Occipital lobe (tissue), 1 donor: ENCODE measurements at regions not wholly inside any gene's neighbourhood (a gene's known extent, or its start where the extent isn't known, plus 50 kb on each side); places are given as distances from the start of the nearest gene placed in this dataset.
"Not testable (repeated sequence)": the region's sequence is repeated elsewhere in the genome, so short reads cannot be mapped to it uniquely, and the experiment has no call there.

ENCODE experiments used
- DNase-seq: peaks from one replicate; lab custom pipeline; 2025; lab: John Stamatoyannopoulos, UW

DNA sequence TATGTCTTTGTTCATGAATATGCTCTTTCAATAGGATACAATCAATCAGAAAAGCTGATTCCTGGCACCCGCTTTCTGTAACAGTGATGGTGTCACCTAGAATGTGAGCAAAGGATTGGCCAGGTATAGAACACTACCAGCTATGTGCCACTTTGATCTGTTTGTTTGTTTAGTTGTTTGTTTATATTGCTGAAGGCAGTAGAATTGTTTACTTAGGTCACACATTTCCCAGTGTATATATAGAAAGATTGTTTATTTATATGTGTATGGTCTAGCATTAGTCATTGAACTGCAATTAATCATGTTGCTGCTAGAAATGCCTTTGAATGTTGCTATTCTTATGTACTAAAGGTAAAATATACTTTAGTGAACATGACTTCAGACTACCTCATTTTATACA is 1678.6 kb upstream of the CELF4 start:
- DNase-seq, result no peak

DNA sequence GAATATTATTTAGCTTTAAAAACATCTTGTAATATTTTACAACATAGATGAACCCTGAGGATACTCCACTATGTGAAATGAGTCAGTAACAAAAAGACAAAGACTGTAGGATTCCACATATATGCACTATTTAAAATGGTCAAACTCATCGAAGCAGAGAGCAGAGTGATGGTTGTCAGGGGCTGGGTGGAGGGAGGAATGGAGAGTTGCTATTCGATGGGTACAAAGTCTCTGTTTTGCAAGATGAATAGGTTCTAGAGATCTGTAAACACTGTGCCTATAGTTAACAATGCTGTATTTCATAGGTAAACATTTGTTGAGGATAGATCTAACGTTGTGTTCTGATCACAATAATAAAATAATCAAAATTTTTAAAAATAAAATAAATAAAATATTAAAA is 1675.9 kb upstream of the CELF4 start:
- DNase-seq, result no peak

DNA sequence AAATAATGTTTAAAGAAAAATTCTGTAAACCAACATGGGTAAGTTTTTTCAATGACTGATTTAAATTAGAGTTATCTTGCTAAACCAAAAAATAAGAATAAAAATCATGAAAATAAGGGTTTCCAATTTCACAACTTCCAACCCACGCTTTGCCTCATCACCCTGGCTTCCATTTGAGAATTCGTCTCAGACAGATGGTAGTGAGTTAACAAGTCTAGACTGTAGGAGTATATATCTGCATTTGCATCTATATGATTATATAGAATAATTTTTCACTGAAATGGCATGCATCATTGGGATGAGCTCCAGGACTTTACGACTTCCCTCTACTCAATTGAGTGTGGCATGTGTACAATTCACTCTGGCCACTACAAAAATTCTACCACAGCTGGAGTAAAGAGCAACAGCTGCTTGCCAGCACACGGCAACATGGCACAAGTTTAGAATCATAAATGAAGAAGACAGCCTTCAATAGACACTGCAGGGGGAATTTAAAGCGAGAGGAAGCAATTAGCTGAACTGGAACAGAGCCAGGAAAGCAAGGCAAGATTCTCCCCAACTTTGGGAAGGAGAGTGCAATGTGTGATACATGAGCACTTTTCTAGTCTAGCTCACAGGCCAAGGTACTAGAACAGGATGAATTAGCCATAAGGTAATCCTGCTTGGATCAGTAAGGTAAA is 1673.5 kb upstream of the CELF4 start:
- DNase-seq, result no peak

DNA sequence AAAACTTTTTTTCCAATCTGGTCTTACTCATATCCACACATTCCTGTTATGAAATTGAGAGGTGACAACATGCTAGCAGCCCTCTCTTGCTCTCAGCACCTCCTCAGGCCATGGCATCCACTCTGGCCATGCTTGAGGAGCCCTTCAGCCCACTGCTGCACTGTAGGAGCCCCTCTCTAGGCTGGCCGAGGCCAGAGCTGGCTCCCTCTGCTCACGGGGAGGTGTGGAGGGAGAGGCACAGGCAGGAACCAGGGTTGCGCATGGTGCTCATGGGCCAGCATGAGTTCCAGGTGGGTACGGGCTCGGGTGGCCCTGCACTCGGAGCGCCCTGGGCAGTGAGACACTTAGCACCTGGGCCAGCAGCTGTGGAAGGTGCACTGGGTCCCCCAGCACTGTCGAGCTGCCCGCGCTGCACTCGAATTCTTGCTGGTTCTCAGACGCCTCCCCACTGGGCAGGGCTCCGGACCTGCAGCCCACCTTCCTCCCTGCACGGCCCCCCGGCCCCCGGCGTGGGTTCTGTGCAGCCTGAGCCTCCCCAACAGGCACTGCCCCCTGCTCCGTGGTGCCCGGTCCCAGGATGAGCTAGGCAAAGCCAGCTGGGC is 1669.6 kb upstream of the CELF4 start:
- DNase-seq, result no peak

DNA sequence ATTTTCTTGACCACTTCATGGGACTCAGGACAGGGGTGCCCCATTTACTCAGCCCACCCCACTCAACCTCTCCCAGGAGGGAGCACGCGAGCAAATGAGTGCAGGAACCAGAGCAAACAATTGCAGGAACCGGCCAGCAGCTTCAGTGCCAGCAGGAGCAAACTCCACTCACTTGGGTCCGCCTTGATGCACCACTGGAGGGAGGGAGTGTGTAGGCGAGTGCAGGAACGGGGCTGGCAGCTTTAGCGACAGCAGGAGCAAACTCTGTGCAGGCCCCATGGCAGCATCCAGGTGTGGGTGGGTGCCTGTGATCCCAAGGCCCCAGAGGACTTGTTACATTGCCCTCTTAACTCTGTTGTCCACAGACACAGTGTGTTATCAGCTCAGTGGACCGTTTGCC is 1667.3 kb upstream of the CELF4 start:
- DNase-seq, result no peak

DNA sequence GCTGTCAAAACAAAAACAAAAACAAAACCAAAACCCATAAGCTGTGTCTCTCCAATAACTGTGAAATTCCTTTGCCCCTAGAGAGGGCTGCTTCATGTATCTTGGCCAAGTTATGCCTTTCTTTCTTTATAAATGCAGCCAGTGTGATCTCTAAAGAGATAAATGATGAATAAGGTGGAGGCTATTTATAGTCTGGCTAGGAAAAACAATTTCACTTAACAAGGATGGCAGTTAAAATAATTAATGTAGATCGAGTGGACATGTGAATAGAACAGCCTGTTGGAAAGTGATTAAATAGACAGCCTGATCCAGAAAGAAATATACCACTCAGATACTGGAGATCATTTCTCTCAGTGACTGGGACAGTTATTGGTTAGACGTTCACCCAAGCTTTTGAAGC is 1666.9 kb upstream of the CELF4 start:
- no peak for DNase-seq

DNA sequence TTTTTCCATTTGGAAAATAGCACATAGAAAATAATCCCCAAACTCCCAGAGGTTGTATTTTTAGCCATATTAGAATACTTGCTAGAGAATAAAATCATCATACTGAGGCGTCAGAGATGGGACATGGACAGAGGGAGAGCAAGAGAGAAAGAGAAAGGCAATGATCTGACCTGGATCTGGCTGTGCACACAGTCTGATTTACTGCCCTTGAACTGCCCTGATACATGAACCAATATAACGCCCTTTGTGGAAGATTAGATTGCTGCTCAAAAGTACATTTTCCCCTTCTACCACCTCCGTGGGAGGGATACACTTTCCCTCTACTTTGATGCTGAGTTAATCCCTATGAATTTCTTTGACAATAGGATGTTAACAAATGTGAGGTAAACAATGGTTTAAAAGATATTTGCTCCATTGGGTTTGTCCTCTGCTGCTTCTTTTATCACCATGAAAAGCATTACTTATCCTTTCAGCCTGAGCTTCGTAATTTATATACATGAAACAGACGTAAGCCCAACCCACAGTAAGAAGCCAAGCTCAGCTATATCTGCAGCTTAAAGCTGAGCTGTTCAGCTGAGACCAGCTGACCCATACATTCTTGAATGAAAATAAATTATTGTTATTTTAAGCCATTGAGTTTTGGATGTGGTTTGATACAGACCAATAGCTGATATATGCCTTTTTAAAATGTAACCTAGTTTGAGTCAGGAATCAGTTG is 1664.6 kb upstream of the CELF4 start:
- DNase-seq, result no peak

DNA sequence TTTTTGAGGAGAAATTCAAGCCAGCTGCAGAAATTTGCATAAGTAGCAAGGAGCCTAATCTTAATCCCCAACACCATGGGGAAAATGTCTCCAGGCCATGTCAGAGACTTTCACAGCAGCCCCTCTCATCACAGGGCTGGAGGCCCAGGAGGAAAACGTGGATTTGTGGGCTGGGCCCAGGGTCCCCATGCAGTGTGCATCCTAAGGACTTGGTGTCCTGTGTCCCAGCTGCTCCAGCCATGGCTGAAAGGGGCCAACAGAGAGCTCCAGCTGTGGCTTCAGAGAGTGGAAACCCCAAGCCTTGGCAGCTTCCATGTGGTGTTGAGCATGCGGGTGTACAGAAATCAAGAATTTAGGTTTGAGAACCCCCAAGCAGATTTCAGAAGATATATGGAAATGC is 1662.2 kb upstream of the CELF4 start:
- not testable (repeated sequence) for DNase-seq

DNA sequence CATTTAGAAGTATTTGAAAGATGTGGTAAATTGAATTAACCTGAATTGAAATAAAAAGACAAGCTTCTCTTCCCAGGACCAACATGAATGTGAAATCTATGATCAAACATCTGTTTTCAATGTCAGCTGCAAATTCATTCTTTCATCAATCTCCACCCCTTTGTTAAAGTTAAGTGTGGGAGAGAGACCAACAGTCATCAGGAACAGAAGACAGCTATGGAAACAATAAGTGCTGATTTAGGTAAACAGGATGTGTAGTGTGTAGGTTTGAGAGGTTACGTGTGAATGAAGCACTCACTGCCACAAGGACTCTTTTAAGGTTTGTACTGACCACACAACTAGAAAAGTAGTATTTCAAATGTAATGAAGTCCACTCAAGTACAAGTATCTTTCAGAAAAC is 1659.8 kb upstream of the CELF4 start:
- no peak for DNase-seq

DNA sequence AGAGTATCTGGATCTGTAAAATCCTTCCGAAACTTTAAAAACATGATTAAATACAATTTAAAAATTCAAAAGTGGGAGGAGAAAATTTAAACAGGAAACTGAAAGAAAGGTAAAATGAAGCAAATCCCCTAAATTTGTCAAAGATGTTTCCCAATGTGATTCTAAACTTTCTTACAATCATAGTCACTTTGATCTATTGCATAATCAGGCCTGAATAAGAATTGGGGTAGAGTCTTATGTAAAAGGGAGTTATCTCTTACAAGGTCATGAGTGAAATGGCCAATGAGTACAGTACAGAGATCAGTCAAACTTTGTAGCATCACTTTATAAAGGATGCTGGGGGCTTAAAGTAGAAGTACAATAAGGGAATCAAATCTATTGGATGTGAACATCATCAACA is 1657.7 kb upstream of the CELF4 start:
- no peak for DNase-seq

DNA sequence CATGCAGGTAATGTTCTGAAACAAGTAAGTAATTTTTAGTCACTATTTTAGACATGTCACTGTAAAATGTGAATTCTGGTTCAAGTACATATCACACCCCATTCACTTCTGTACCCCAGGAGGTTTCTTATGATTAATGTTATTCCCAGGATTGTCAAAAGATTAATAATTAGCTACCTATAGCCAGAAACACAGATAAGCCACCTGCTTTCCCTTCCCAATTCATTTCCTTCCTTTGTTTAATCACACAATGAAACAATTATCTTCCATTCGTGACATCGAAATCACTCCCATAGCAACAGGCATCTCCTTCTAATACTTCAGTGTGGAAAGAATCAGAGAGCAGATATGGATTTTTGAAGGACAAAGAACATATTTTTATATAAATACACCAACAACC is 1650.3 kb upstream of the CELF4 start:
- DNase-seq, result no peak

DNA sequence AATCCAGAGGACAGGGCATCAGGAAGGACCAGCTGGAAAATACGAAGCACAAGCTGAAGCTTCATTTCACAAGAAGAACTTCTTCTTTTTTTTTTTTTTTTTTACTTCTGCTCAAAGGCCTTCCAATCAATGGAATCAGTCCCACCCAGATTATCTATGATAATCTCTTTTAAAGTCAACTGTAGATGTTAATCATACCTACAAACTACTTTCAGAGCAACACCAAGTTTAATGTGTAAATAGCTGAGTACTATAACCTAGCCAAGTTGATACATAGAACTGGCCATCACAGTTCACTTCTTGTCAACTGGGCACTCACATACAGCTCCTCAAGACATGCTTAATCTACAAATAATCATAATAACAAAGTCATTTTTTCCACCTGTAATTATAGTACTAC is 1645.9 kb upstream of the CELF4 start:
- DNase-seq, result no peak

DNA sequence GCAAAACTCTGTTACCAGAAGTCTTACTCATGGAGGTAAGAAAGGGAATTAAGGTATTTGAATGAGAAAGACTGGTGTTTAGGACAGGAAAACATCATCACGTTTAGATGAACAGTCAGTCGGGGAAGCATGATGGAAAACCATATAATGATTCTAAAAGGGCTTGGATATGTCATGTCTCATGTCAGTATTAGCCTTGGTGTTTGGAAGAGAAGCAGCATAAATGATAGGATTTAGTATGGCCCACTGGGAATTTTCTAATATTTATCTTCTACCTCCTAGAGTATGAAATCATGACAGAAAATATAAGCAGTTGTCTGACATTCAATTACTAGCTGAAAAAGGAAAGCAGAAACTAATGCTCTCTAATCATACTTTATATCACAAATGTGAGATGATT is 1643.6 kb upstream of the CELF4 start:
- DNase-seq, result no peak

DNA sequence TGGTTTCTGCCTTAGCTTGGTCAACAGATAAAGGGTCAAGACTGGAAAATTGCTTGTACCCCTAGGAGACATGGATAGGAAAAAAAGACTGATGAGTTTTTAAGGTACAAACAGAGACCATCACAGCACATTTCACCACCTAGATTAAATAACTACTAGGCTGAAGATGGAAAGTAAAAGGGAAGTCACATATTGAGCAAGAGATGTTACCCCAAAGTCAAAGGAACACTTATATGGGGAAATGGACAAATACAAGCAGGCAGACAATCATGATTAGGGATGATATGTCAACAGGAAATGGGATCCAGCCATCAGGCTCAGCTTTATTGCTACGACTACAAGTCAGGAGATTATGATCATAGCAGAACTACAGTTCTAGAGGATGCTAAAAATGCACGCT is 1643.1 kb upstream of the CELF4 start:
- DNase-seq, result no peak

DNA sequence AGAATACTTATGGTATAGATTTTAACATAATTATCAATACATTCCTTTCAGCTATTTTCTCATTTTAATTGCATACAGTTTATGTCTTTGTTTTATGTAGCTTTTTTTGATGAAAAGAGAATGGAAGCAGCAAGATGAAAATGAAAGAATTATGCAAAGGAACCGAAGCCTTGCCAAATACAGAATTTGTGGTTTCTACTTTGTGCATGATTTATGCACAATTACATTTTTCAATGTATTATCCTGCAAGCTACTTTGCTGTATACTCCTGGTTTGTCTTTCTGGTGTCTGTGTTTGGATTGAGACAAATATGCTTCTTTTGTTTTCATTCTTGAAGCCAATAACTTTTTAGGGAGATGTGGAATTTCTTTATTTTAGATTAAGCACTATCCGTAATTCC is 1642.6 kb upstream of the CELF4 start:
- DNase-seq, result no peak

DNA sequence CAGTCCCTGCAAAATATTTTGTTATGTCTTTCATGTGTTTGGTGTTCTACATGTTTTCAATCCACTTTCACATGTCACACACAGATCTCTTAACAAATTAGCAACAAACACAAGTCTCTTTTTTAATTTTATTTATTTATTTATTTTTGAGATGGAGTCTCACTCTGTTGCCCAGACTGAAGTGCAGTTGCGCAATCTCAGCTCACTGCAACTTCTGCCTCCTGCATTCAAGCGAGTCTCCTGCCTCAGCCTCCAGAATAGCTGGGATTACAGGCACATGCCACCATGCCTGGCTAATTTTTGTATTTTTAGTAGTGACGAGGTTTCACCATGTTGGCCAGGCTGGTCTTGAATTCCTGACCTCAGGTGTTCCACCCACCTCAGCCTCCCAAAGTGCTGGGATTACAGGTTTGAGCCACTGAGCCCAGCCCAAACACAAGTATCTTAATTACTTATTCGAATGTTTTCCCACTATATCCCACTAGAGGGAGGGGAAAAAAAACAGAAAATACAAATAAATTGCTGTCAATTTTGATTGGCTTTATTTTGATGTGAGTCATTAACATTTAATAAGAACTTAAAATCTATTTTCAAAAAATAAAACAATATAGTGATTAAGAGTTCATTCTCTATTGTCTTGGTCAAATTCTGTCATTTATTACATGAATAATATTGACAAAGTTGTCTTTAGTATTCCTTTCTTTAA is 1641.0 kb upstream of the CELF4 start:
- not testable (repeated sequence) for DNase-seq

DNA sequence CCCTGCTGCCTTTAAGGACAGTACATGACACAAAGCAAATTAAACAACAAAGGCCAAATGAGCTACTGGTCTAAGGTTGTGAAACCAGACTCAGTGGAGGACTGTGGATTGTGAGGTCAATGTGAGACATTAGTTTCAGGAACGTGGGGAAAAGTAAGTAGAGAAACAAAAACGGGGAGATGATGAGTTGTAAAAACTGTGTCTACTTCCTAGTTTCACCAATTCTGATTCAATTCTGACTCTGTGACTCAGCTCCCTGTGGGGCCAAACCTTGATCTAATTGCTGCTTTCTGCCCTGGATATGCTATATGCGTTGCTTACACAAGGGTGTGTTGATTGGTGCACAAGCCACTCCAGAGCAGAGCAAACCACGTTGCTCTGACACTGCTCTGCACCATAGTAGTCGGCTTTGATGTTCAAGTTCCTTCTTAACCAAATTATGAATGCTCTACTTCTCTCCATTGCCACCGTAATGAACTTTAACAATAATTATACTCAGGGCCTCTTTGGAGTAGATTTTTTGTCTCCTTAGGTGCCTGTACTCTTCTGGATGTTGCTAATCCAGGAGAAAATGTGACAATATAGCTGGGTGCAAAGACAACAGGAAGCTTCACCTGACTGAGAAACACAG is 1640.1 kb upstream of the CELF4 start:
- DNase-seq, result no peak

DNA sequence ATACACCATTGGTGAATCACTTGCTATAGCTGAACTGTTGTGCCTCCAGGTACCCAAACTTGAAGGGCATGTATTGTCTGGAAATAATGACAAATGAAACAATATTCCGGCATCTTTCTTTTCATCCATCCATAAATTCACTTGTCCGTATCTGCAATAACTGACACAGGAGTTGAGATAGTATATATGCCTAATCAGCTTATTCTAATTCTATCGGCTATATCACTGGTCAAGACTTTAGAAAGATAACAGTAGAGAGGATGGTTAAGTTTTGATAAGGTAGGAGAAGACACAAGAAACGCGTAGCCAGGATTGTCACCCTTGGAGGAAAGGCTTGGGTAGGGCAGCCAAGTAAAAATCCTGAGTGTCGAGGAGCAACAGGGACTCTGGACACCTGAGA is 1634.6 kb upstream of the CELF4 start:
- DNase-seq, result no peak

DNA sequence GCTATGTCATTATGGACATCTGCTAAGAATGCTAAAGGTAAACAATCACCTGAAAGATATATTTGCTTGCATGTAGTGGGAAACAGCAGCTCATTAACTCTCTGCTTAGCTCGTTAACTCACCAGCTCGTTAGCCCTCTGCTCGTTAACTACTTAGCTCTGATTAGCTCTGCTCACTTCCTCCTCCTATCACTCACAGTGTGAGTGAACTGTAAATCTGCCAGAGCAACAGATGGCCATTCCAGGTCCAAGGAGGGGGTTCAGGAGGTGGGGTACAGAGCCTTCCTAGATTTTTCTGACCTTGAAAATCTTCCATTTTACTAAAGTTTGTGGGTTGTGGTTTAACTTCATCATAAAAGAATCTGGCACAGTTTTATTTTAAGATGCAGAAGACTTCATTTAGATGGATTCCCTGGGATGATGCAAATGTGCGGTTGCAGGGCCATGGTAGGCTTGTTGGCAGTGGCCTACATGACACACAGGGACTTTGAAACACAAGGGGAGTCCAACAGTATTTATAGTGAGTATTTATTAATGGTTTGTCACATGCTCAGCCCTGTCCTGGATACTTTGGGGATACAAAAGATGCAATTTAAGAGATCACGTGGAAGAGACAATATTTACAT is 1633.7 kb upstream of the CELF4 start:
- DNase-seq, result no peak

DNA sequence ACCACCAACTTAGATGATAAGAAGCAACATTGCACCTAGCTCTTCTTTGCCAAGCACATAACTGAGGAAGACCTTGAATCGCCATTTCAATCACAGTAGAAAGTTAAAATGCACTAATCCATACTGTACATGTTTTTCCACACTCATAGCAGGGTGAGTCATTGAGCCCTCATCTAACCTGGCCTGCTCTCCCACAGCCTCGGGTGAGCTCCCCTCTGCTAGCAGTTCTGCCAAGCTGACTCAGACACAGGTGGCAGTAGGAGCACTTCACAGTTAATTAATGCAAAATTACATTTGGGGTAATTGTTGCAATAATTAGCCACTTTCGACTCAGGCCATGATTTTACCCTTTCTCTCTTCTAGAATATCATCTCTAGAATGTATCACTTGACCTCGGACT is 1632.8 kb upstream of the CELF4 start:
- DNase-seq, result no peak

DNA sequence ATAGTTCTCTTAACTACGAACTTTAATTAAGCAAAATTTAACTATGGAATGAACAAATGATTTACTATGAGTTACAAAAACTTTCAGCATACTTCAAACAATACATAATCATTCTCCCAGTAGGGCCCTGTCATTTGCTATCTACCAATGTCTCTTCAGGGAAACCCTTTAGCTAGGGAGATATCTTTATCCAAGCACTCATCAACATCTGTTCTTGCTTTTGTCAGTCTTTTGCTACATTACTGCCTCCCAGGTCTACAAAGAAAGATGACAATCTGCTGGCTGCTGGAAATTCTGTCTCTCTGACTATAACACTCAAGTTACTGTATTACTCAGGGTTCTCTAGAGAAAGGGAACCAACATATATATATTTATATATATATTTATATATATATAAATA is 1626.3 kb upstream of the CELF4 start:
- no peak for DNase-seq

DNA sequence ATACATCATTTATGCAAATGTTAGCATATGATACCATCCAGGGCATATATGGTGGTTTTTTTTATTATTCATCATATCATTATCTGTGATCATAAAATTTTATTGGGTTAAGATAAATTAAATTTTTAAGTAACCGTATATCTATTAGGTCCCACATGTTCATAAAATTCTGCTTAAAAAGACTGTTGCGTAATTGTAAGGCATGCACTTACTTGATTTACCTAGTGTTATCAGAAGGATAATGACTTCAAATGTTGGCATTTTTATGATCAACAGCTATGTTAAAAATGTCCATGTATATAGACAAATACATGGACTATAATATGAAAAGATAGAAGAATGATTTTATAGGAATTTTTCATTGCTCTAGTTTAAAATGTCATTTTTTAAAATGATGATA is 1625.5 kb upstream of the CELF4 start:
- DNase-seq, result no peak
